Chondrocyte (in vitro differentiated cells): ENCODE measurements at regions not wholly inside any gene's neighbourhood (a gene's known extent, or its start where the extent isn't known, plus 50 kb on each side); places are given as distances from the start of the nearest gene placed in this dataset.

Source experiments
- DNase-seq: peaks from one replicate; pipeline ENCODE4 v3.0.0; 2021; ENCODE audit warnings: mixed read lengths, low spot score
- H3K27ac Mint-ChIP-seq: one replicate; pipeline ENCODE4 v1.8.0; 2021; ENCODE audit warnings: mild to moderate bottlenecking, moderate library complexity, mixed read lengths; ENCODE audit not compliant: unreplicated experiment
- H3K27me3 Mint-ChIP-seq: 2 replicates; pipeline ENCODE4 v1.8.0; 2021; ENCODE audit warnings: low read depth, mixed read lengths
- H3K36me3 Mint-ChIP-seq: 2 replicates; pipeline ENCODE4 v1.8.0; 2021; ENCODE audit warnings: low read depth, mixed read lengths
- H3K4me1 Mint-ChIP-seq: 2 replicates; pipeline ENCODE4 v1.8.0; 2021; ENCODE audit warnings: low read depth, mild to moderate bottlenecking, mixed read lengths
- H3K4me3 Mint-ChIP-seq: one replicate; pipeline ENCODE4 v1.8.0; 2021; ENCODE audit warnings: mild to moderate bottlenecking, moderate library complexity, mixed read lengths; ENCODE audit not compliant: unreplicated experiment
- H3K9me3 Mint-ChIP-seq: 2 replicates; pipeline ENCODE4 v1.8.0; 2021; ENCODE audit warnings: low read depth, mixed read lengths
- TF ChIP-seq, protein P1 (sequence below): fragments of 200-600 bp; sonication (generic); IDR thresholded peaks from 2 replicates; pipeline ENCODE4 v1.5.0; 2021; ENCODE audit warnings: antibody characterized with exemption, mild to moderate bottlenecking, moderate library complexity

- H3K27me3 Mint-ChIP-seq, result no peaks in the 10 kb centered on the region
- no peak overlapping the region for H3K27ac Mint-ChIP-seq
- no peaks in the 10 kb centered on the region for H3K36me3 Mint-ChIP-seq
- peaks cover 3% of the 10 kb centered on the region for H3K4me1 Mint-ChIP-seq
- DNase-seq, result no peak
- no peak overlapping the region for H3K4me3 Mint-ChIP-seq
- H3K9me3 Mint-ChIP-seq, result no peaks in the 10 kb centered on the region
- TF ChIP-seq, protein P1, sequence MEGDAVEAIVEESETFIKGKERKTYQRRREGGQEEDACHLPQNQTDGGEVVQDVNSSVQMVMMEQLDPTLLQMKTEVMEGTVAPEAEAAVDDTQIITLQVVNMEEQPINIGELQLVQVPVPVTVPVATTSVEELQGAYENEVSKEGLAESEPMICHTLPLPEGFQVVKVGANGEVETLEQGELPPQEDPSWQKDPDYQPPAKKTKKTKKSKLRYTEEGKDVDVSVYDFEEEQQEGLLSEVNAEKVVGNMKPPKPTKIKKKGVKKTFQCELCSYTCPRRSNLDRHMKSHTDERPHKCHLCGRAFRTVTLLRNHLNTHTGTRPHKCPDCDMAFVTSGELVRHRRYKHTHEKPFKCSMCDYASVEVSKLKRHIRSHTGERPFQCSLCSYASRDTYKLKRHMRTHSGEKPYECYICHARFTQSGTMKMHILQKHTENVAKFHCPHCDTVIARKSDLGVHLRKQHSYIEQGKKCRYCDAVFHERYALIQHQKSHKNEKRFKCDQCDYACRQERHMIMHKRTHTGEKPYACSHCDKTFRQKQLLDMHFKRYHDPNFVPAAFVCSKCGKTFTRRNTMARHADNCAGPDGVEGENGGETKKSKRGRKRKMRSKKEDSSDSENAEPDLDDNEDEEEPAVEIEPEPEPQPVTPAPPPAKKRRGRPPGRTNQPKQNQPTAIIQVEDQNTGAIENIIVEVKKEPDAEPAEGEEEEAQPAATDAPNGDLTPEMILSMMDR, result no peak
Observed at GRCh38 chr6:148107911-148108310, 234.7 kb upstream of the SASH1 start.

- Mint-ChIP-seq H3K4me3 (no peak overlapping the region), H3K36me3 (no peaks in the 10 kb centered on the region), H3K27me3 (no peaks in the 10 kb centered on the region), H3K4me1 (peaks cover 3% of the 10 kb centered on the region), H3K9me3 (no peaks in the 10 kb centered on the region), H3K27ac (no peak overlapping the region)
- DNase-seq, result no peak
- TF ChIP-seq, protein P1, result no peak
Observed at GRCh38 chr6:148109732-148110131, 232.9 kb upstream of the SASH1 start.

GRCh38 chr6:148110925-148111324, 231.7 kb upstream of the SASH1 start:
- Mint-ChIP-seq H3K27ac (no peak overlapping the region), H3K9me3 (no peaks in the 10 kb centered on the region), H3K36me3 (no peaks in the 10 kb centered on the region), H3K4me1 (peaks cover 3% of the 10 kb centered on the region), H3K4me3 (no peak overlapping the region), H3K27me3 (no peaks in the 10 kb centered on the region)
- DNase-seq, result no peak
- TF ChIP-seq, protein P1, result no peak

- TF ChIP-seq, protein P1, result no peak
Observed at GRCh38 chr6:148112851-148113319, 229.8 kb upstream of the SASH1 start.

GRCh38 chr6:148116001-148116400, 226.6 kb upstream of the SASH1 start:
- TF ChIP-seq, protein P1, result no peak
- H3K4me3 Mint-ChIP-seq, result no peak overlapping the region
- no peaks in the 10 kb centered on the region for H3K9me3 Mint-ChIP-seq
- H3K36me3 Mint-ChIP-seq, result no peaks in the 10 kb centered on the region
- no peaks in the 10 kb centered on the region for H3K27me3 Mint-ChIP-seq
- DNase-seq, result no peak
- H3K27ac Mint-ChIP-seq, result no peak overlapping the region
- peaks cover 3% of the 10 kb centered on the region for H3K4me1 Mint-ChIP-seq

More at GRCh38 chr6:148112851-148113319, 229.8 kb upstream of the SASH1 start:
- peaks cover 3% of the 10 kb centered on the region for H3K4me1 Mint-ChIP-seq
- no peaks in the 10 kb centered on the region for H3K36me3 Mint-ChIP-seq
- H3K9me3 Mint-ChIP-seq, result no peaks in the 10 kb centered on the region
- no peak overlapping the region for H3K4me3 Mint-ChIP-seq
- no peak for DNase-seq
- no peaks in the 10 kb centered on the region for H3K27me3 Mint-ChIP-seq
- H3K27ac Mint-ChIP-seq, result no peak overlapping the region
